HCT116 (cell line): ENCODE measurements at regions not wholly inside any gene's neighbourhood (a gene's known extent, or its start where the extent isn't known, plus 50 kb on each side); places are given as distances from the start of the nearest gene placed in this dataset.

Experiments used
- ATAC-seq: fragments of 200-7000 bp; cut with Tn5 transposase; 2 replicates; pipeline ENCODE4 v1.9.1; 2020; ENCODE audit warnings: mild to moderate bottlenecking, moderate library complexity
- BruUV-seq: library from RNA; stranded (reverse); fragments of 400-500 nt; replicated peaks from 2 replicates; lab custom pipeline; 2021; lab: Mats Ljungman, UMichigan
- CTCF ChIA-PET: fragments of 300-600 bp; sonication (Branson Sonifier 250); formaldehyde crosslinking; loops from one replicate; lab custom pipeline; 2021; ENCODE audit warnings: antibody characterized with exemption; lab: Charles Lee
- POLR2A ChIA-PET: fragments of 300-600, 350-600 bp; sonication (Branson Sonifier 250); formaldehyde crosslinking; loops from one replicate; lab custom pipeline; 2021; ENCODE audit warnings: antibody characterized with exemption; lab: Charles Lee
- RAD21 ChIA-PET, 2 experiments: fragments of 300-600 bp; sonication (Branson Sonifier 250); formaldehyde crosslinking; loops; one replicate each; lab custom pipeline; 2023; ENCODE audit warnings: low total read pairs in 2 of 2; ENCODE audit not compliant: uncharacterized antibody in 2 of 2, unreplicated experiment in 2 of 2, low non-redundant PET in 1 of 2; lab: Charles Lee
- DNase-seq: peaks from one replicate; pipeline ENCODE4 v3.0.0-alpha.2; 2010; ENCODE audit warnings: low read depth, low spot score
- H2AFZ ChIP-seq: fragments of 200-600 bp; shearing (Covaris generic), sonication (generic); 2 replicates; pipeline ENCODE4 v1.6.1; 2017; ENCODE audit warnings: low read depth, mixed run types, mixed read lengths, antibody characterized with exemption, low read length; ENCODE audit not compliant: poor library complexity, severe bottlenecking
- H3K27ac ChIP-seq: 2 replicates; pipeline ENCODE4 v1.5.1; 2012; ENCODE audit warnings: low read depth, low read length
- H3K27me3 ChIP-seq: fragments of 200-600 bp; sonication (generic); 2 replicates; pipeline ENCODE4 v1.6.1; 2016; ENCODE audit warnings: mixed run types, low read length, mixed read lengths; ENCODE audit not compliant: insufficient read depth
- H3K36me3 ChIP-seq, 2 experiments: fragments of 200-500 bp in 1 of 2; fragments of 200-600 bp in 1 of 2; sonication (Bioruptor generic) in 1 of 2; sonication (generic) in 1 of 2; 2 replicates each; pipeline versions ENCODE4 v1.5.1 to v1.6.1; 2014 to 2016; ENCODE audit warnings: low read length in 2 of 2, inconsistent platforms in 1 of 2, mixed read lengths in 1 of 2, mixed run types in 1 of 2; ENCODE audit not compliant: insufficient read depth in 2 of 2, control insufficient read depth in 1 of 2
- H3K4me1 ChIP-seq, 2 experiments: fragments of 200-600 bp in 1 of 2; sonication (generic) in 1 of 2; 2 replicates each; pipeline versions ENCODE4 v1.5.1 to v1.6.1; 2012 to 2017; ENCODE audit warnings: low read length in 2 of 2, inconsistent platforms in 1 of 2, mild to moderate bottlenecking in 1 of 2, mixed read lengths in 1 of 2, mixed run types in 1 of 2, moderate library complexity in 1 of 2; ENCODE audit not compliant: insufficient read depth in 2 of 2, control insufficient read depth in 1 of 2
- H3K4me2 ChIP-seq: fragments of 200-600 bp; sonication (generic); 2 replicates; pipeline ENCODE4 v1.6.1; 2017; ENCODE audit warnings: mixed run types, low read length, mixed read lengths
- H3K4me3 ChIP-seq, 2 experiments: fragments of 200-600 bp in 1 of 2; sonication (generic) in 1 of 2; replicated peaks in 1 of 2; 2 replicates each; pipeline ENCODE4 v1.5.1; 2011 to 2016; ENCODE audit warnings: low read length in 2 of 2, control low read depth in 1 of 2, low read depth in 1 of 2, mild to moderate bottlenecking in 1 of 2, mixed read lengths in 1 of 2, mixed run types in 1 of 2
- H3K79me2 ChIP-seq: fragments of 200-600 bp; sonication (generic); 2 replicates; pipeline ENCODE4 v1.6.1; 2017; ENCODE audit warnings: mild to moderate bottlenecking, mixed run types, low read length, moderate library complexity, mixed read lengths; ENCODE audit not compliant: insufficient read depth
- H3K9ac ChIP-seq: fragments of 200-600 bp; sonication (generic); 2 replicates; pipeline ENCODE4 v1.6.1; 2016; ENCODE audit warnings: low read length, mixed read lengths
- H3K9me2 ChIP-seq: fragments of 200-600 bp; sonication (generic), shearing (Covaris generic); 2 replicates; pipeline ENCODE4 v1.6.1; 2017; ENCODE audit warnings: mixed run types, mild to moderate bottlenecking, moderate library complexity; ENCODE audit not compliant: insufficient read depth
- H3K9me3 ChIP-seq, 2 experiments: fragments of 200-500 bp in 1 of 2; fragments of 200-600 bp in 1 of 2; sonication (Bioruptor generic) in 1 of 2; sonication (generic) in 1 of 2; 2 replicates each; pipeline ENCODE4 v1.6.1; 2014 to 2017; ENCODE audit warnings: low read length in 2 of 2, mixed read lengths in 2 of 2, inconsistent platforms in 1 of 2, low read depth in 1 of 2, mild to moderate bottlenecking in 1 of 2, mixed run types in 1 of 2, moderate library complexity in 1 of 2; ENCODE audit not compliant: control insufficient read depth in 1 of 2, insufficient read depth in 1 of 2
- H4K20me1 ChIP-seq: fragments of 200-600 bp; sonication (generic), shearing (Covaris generic); 2 replicates; pipeline ENCODE4 v1.6.1; 2017; ENCODE audit warnings: mixed run types, mild to moderate bottlenecking, moderate library complexity; ENCODE audit not compliant: insufficient read depth
- CBX3 ChIP-seq: IDR thresholded peaks from 2 replicates; pipeline ENCODE4 v1.6.1; 2012; ENCODE audit warnings: low read depth
- EGR1 ChIP-seq: IDR thresholded peaks from 2 replicates; pipeline ENCODE4 v1.6.1; 2012; ENCODE audit warnings: low read depth
- EZH2 ChIP-seq: fragments of 200-600 bp; sonication (generic); IDR thresholded peaks from 2 replicates; pipeline ENCODE4 v1.6.1; 2017; ENCODE audit warnings: antibody characterized with exemption, mixed run types
- POLR2AphosphoS5 ChIP-seq: IDR thresholded peaks from 2 replicates; pipeline ENCODE4 v1.6.1; 2011; ENCODE audit warnings: mild to moderate bottlenecking, low read depth, low read length, moderate library complexity
- TCF7L2 ChIP-seq: IDR thresholded peaks from 2 replicates; pipeline ENCODE4 v1.7.0; 2011; ENCODE audit warnings: borderline replicate concordance, inconsistent platforms; ENCODE audit not compliant: insufficient read depth, insufficient read length; ENCODE audit errors: extremely low read depth
- intact Hi-C: fragments of 100-400 bp; cut with micrococcal nuclease; formaldehyde crosslinking; loops from 2 replicates; pipeline ENCODE4 v1.10.0; 2022
- TF ChIP-seq, protein P1 (sequence below), 3 experiments: fragments of 200-600 bp in 1 of 3; sonication (generic) in 1 of 3; IDR thresholded peaks in 2 of 3; conservative IDR thresholded peaks in 1 of 3; 2 replicates each; pipeline ENCODE4 v1.5.1; 2012 to 2017; ENCODE audit warnings: low read depth in 2 of 3, low read length in 2 of 3, antibody characterized with exemption in 1 of 3, borderline replicate concordance in 1 of 3, control low read depth in 1 of 3, mild to moderate bottlenecking in 1 of 3, mixed read lengths in 1 of 3, mixed run types in 1 of 3, moderate library complexity in 1 of 3; ENCODE audit not compliant: insufficient read depth in 1 of 3
- TF ChIP-seq, protein P2 (sequence below): IDR thresholded peaks from 2 replicates; pipeline ENCODE4 v1.6.1; 2011; ENCODE audit warnings: mild to moderate bottlenecking, low read length, moderate library complexity; ENCODE audit not compliant: insufficient replicate concordance; ENCODE audit errors: extremely low read depth

DNA sequence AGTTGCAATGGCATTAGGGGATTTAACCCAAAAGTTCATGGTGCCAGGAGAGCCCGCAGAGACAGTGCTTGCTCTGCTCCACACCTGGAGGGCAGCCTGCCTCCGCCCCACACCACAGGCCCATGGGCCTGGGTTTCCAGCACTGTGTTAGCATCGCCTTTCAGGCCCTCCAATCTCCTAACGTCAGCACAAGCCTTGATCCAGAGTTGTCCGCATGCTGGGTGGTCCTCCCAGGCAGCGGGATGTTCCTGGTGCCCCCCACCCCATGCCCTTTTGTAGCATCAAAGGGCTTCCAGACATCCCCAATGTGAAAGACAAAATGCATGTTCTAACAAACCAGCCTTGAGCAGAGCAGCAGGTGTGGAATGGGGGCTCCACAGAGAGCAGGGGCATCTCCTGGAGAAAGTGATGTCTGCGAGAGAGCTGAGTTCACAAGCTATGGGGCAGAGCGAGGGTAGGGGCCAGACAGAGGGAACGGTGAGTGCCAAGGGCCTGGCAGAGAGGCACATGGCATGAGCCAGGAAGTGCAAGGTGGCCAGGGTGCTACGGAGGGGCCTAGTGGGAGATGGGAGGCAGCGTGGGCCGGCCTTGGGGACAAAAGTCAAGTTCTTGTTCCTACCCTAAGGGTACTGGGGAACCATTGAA lies 119.2 kb downstream of the CYP26B1 start:
- BruUV-seq: no TSS peak

More for the DNA sequence above, 119.2 kb downstream of the CYP26B1 start:
- no peaks in the 10 kb centered on the region for H4K20me1 ChIP-seq
- DNase-seq: no peak
- no peaks in the 10 kb centered on the region for H3K27me3 ChIP-seq
- H3K4me1 ChIP-seq: peaks cover 0 to 4% of the 10 kb centered on the region in 2 experiments; a peak in 1 of 4 replicates
- RAD21 ChIA-PET: no interaction called here
- intact Hi-C loops: no loop called here
- H2AFZ ChIP-seq: no peak overlapping the region
- CTCF ChIA-PET: no interaction called here
- H3K79me2 ChIP-seq: no peaks in the 10 kb centered on the region
- POLR2A ChIA-PET: no interaction called here
- no peak for TF ChIP-seq POLR2AphosphoS5
- TF ChIP-seq EZH2: no peak
- TF ChIP-seq, protein P1, sequence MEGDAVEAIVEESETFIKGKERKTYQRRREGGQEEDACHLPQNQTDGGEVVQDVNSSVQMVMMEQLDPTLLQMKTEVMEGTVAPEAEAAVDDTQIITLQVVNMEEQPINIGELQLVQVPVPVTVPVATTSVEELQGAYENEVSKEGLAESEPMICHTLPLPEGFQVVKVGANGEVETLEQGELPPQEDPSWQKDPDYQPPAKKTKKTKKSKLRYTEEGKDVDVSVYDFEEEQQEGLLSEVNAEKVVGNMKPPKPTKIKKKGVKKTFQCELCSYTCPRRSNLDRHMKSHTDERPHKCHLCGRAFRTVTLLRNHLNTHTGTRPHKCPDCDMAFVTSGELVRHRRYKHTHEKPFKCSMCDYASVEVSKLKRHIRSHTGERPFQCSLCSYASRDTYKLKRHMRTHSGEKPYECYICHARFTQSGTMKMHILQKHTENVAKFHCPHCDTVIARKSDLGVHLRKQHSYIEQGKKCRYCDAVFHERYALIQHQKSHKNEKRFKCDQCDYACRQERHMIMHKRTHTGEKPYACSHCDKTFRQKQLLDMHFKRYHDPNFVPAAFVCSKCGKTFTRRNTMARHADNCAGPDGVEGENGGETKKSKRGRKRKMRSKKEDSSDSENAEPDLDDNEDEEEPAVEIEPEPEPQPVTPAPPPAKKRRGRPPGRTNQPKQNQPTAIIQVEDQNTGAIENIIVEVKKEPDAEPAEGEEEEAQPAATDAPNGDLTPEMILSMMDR (IDR thresholded peaks at IDR 0.05 in 2 of 3, conservative IDR thresholded peaks at IDR 0.05 in 1 of 3; ENCODE audit: borderline replicate concordance in 1 of 3, insufficient read depth in 1 of 3, low read depth in 2 of 3, low read length in 2 of 3): no peak
- no peak for TF ChIP-seq EGR1
- TF ChIP-seq CBX3: no peak
- TF ChIP-seq, protein P2, sequence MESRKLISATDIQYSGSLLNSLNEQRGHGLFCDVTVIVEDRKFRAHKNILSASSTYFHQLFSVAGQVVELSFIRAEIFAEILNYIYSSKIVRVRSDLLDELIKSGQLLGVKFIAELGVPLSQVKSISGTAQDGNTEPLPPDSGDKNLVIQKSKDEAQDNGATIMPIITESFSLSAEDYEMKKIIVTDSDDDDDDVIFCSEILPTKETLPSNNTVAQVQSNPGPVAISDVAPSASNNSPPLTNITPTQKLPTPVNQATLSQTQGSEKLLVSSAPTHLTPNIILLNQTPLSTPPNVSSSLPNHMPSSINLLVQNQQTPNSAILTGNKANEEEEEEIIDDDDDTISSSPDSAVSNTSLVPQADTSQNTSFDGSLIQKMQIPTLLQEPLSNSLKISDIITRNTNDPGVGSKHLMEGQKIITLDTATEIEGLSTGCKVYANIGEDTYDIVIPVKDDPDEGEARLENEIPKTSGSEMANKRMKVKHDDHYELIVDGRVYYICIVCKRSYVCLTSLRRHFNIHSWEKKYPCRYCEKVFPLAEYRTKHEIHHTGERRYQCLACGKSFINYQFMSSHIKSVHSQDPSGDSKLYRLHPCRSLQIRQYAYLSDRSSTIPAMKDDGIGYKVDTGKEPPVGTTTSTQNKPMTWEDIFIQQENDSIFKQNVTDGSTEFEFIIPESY: no peak
- TF ChIP-seq TCF7L2: no peak
- H3K9ac ChIP-seq: no peak overlapping the region
- no peaks in the 10 kb centered on the region for H3K36me3 ChIP-seq
- H3K9me2 ChIP-seq: no peaks in the 10 kb centered on the region
- no peak overlapping the region for H3K27ac ChIP-seq
- no peak overlapping the region for H3K4me2 ChIP-seq
- no peak overlapping the region for H3K4me3 ChIP-seq
- ATAC-seq: no peak
- no peaks in the 10 kb centered on the region for H3K9me3 ChIP-seq
